HG03045 (cell line): ENCODE measurements at regions not wholly inside any gene's neighbourhood (a gene's known extent, or its start where the extent isn't known, plus 50 kb on each side); places are given as distances from the start of the nearest gene placed in this dataset.

Experiments used
- ATAC-seq: cut with Tn5 transposase; IDR thresholded peaks from one replicate; pipeline ENCODE4 v1.9.1; 2021; ENCODE audit warnings: mild to moderate bottlenecking, moderate library complexity; ENCODE audit not compliant: unreplicated experiment

DNA sequence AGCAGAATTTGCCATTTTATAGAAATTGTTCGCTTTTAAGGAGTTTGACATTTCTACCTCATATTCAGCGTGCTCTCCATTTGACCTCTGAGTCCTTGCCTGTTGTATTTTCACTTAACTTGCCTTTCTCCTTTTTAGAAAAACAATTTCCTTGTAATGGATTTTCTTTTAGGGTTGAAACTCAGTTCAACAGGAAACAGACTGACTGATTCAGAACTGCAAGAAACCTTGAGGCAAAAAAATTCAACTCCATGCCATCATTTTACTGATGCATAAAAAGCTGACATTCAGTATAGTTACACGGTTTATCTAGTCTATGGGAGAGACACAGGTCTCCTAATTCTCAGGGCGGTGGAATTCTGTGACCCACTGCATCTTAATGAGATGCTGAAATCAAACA, 59.8 kb downstream of the MRPS30 start:
- ATAC-seq, result no peak

- ATAC-seq, result no peak
These were observed 61.2 kb downstream of the MRPS30 start for GRCh38 chr5:44869928-44870327.

DNA sequence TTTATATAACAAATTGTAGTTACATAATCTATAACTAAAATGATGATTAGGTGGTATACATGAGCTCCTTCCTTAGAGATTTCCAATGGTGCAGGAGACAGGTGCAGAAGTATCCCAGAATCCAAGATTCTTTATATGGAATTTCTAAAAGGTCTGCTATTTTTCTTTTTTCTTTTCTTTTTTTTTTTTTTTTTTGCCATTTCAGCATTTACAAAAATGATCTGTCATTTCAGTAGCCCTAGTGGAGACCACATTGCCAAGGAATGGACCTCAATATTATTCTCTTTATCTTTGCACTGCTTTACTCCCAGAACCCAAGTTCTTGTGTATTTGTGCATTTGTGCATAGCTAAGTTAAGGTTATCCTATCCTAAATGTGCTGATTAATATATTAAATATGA, 61.7 kb downstream of the MRPS30 start:
- ATAC-seq, result no peak

DNA sequence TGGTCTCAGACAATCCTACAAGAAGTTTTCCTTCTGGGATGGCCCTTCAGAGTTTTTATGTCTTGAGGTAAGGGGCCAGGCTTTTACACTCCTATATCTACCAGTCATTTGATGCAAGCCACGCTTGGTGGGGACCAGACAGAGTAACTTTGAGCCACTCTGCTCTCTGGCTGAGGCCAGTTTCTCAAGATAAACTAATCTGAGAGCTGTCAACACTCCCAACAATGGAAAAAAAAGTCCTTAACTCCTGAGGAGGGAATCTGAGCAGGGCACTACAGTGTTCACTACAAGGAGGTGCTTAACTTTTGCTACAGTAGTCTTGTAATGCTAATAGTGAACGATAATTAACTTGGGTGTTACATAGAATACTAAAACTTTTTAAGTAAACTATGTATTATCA, 62.7 kb downstream of the MRPS30 start:
- no peak for ATAC-seq

DNA sequence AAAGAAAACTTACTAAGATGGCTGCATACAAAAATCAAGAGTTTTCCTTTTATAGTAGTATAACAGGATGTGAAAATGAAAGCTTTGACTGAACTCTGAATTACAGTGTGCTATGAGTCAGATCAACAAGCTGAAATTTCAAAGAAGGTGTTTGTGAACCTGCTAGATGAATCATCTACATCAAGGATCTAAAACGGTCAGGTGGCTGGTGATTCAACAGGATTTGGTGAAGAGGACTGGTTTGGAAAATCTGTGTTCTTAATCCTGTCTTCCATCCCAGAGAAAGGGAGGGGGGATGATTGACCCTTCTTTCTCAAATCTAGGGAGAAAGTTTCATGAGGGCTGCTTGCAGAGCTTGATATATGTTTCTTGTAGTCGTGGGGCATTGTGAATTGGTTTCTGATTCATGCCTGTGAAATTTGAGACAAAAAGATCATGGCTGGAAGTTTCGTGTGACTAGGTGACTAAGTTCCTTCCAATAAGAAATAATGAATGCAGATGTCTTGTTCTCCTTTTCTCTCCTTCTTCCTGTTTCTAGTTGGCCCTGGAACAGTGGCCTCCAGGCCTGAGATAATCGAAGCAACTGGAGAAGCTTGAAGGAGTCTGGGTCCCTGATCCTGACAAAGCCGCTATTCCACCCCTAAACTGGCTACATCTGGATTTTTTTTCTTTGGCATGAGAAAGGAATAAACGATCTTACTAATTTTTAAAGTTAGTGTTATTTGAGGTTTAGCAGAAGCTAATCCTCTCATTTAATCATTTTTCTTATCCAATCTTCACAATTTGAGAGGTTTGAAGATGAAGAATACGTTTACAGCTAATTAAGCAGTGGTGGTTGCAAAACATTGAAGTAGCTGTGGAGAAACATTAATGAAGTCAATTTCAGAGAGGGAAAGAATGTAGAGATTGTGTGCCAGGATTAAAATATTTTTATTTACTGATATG, 67.2 kb downstream of the MRPS30 start:
- peak; percentile 99 for ATAC-seq

- ATAC-seq, result no peak
These were observed 72.5 kb downstream of the MRPS30 start for GRCh38 chr5:44881266-44881665.

DNA sequence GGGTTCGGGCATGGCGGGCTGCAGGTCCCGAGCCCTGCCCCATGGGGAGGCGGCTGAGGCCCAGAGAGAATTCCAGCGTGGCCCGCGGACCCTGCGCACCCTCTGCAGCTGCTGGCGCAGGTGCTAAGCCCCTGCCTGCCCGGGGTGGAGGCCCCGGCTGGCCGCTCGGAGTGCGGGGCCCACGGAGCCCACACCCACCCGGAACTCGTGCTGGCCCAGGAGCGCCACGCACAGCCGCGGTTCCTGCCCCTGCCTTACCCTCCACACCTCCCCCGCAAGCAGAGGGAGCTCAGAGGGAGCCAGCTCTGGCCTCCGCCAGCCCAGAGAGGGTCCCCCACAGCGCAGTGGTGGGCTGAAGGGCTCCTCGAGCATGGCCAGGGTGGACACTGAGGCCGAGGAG, 75.3 kb downstream of the MRPS30 start:
- no peak for ATAC-seq

GRCh38 chr5:44885903-44886302, 77.2 kb downstream of the MRPS30 start:
- peak; percentile 79 for ATAC-seq

DNA sequence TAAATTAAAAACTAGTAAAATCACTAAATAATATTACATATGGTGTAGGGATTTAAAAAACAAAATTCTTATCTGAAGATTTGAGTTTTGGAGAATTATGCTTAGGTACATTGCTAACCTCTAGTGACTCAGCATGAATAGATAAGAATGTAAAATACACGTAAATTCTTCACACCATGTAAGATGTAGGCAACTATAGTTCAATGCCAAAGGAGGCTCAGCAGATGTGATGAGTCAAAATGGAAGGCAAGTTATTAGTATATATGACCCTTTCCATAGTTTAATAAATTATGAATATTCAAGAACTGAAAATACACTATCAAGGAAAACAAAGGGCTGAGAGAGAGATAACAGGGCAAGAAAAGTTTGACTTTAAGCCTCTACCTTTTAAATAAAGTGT, 79.0 kb downstream of the MRPS30 start:
- peak; percentile 62 for ATAC-seq

DNA sequence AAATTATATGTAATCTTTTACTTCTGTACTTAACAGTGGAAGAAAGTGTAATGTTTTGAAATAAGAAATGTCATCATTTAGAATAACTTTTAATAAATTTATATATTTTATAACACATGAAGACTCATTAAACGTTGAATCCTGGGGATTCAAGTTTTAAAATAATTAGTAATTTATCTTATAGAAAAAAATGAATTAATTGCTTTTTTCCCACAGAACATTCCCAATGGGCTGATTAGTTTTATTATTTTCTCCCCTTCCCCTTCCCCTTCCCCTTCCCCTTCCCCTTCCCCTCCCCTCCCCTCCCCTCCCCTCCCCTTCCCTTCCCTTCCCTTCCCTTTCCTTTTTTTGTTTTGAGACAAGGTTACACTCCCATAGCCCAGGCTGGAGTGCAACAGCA, 79.7 kb downstream of the MRPS30 start:
- no peak for ATAC-seq

DNA sequence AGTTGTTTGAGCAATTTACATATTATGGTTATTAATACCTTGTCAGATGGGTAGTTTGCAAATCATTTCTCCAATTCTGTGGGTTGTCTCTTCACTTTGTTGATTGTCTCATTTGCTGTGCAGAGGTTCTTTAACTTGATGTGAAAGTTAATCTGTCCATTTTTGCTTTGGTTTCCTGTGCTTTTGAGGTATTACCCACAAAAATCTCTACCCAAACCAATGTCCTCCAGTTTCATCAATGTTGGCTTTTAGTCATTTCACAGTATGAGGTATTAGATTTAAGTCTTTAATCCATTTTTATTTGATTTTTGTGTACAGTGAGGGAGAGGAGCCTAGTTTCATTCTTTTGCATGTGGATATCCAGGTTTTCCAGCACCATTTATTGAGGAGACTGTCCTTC, 82.4 kb downstream of the MRPS30 start:
- no peak for ATAC-seq

- ATAC-seq, result no peak
These were observed 91.7 kb downstream of the MRPS30 start for GRCh38 chr5:44900273-44900954.

DNA sequence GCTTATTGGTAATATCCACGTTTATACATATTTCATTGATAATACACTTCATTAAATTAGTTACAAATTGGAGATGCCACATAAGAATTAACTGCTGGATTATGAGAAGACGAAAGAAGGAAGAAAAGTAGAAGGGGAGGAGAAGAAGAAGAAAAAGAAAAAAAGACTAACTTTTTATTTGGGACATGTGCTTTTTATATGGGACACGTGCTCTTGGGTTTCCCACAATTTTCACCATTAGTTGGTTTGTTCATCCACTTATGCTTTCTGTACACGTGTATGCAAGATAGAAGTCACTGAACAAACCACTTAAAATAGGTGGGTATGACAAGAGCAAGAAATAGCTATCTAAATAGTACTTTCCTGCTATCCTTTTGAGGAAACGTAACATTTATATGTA, 98.6 kb downstream of the MRPS30 start:
- no peak for ATAC-seq

- ATAC-seq, result no peak
These were observed 100.3 kb downstream of the MRPS30 start for GRCh38 chr5:44909004-44909403.

GRCh38 chr5:44911501-44911900, 102.8 kb downstream of the MRPS30 start:
- no peak for ATAC-seq

DNA sequence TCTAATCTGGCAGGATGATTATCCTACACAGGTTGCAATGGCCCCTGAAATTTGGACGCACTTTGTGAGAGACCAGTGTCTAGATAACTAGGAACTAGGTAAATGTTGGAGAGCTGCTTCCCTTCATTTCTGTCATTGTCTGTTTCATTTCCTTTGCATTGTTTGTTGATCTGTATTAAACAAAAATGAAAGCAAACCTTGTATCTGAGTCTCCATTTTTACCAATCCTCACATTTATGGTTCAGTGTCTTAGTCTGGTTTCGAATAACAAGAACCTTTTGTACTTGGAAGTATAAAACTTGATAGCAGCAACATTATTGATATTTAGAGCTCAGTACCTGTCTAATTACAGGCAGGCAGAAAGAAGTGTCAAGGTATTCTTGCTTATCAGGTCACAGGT, 105.5 kb downstream of the MRPS30 start:
- ATAC-seq, result no peak

GRCh38 chr5:44919560-44919959, 110.8 kb downstream of the MRPS30 start:
- no peak for ATAC-seq

- ATAC-seq, result no peak
These were observed 118.5 kb downstream of the MRPS30 start for GRCh38 chr5:44927115-44927733.

DNA sequence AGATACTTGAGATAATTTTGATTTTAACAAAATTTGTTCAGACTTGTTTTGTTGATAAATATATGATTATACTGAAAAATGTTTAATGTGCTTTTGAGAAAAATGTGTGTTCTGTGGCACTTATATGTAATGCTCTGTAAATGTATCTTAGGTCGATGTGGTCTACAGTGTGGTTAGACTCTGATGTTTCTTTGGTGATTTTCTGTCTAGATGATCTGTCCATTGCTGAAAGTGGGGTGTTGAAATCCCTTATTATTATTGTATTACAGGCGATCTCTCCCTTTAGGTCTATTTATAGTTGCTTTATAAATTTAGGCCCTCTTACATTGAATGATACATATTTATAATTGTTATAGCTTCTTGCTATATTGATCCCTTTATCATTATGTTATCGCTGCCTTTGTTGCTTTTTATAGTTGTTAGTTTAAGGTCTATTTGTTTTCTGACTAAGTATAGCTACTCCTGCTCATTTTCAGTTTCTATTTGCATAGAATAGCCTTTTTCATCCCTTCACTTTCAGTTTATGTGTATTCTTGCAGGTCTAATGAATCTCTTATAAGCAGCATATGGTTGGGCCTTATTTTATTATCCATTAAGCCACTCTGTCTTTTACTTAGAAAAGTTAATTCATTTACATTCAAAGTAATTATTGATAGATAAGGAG, 124.3 kb downstream of the MRPS30 start:
- ATAC-seq, result peak; percentile 97

DNA sequence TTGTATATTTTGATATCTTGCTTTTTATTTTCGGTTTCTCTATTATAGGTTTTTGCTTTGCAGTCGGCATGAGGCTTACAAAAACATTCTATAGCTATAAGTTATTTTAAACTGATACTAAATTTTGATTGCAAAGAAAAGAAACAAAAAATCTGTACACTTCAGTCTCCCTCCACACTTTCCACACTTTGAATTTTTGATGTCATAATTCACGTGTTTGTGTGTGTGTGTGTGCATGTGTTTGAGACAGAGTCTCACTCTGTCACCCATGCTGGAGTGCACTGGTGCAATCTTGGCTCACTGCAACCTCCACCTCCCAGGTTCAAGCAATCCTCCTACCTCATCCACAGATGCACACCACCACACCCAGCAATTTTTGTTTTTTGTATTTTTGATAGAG, 124.9 kb downstream of the MRPS30 start:
- ATAC-seq, result no peak

GRCh38 chr5:44935262-44935661, 126.5 kb downstream of the MRPS30 start:
- ATAC-seq, result no peak
